SHP77 treated with DMSO at 0.1 percent for 48 hours (cell line): ENCODE measurements at regions not wholly inside any gene's neighbourhood (a gene's known extent, or its start where the extent isn't known, plus 50 kb on each side); places are given as distances from the start of the nearest gene placed in this dataset.
A peak's percentile ranks its signal among the peaks of the same experiment; 100 is the strongest.

Experiments
- DNase-seq: peaks from one replicate; lab custom pipeline; 2025; lab: John Stamatoyannopoulos, UW

- no peak for DNase-seq
Measured at GRCh38 chr1:72649991-72650390, 367.7 kb upstream of the NEGR1 start.

GRCh38 chr1:72649211-72649888, 367.0 kb upstream of the NEGR1 start:
- DNase-seq = no peak

- DNase-seq = no peak
Measured at GRCh38 chr1:72648465-72648864, 366.1 kb upstream of the NEGR1 start.

- DNase-seq = no peak
Measured at GRCh38 chr1:72643142-72643541, 360.8 kb upstream of the NEGR1 start.

GRCh38 chr1:72637593-72637992, 355.3 kb upstream of the NEGR1 start:
- no peak for DNase-seq

GRCh38 chr1:72636631-72637030, 354.3 kb upstream of the NEGR1 start:
- no peak for DNase-seq

- DNase-seq = no peak
Measured at GRCh38 chr1:72635719-72636118, 353.4 kb upstream of the NEGR1 start.

GRCh38 chr1:72634946-72635345, 352.6 kb upstream of the NEGR1 start:
- no peak for DNase-seq

GRCh38 chr1:72631449-72631848, 349.1 kb upstream of the NEGR1 start:
- no peak for DNase-seq

- DNase-seq = peak; percentile 42
Measured at GRCh38 chr1:72623299-72623708, 341.0 kb upstream of the NEGR1 start.

- no peak for DNase-seq
Measured at GRCh38 chr1:72620453-72620852, 338.1 kb upstream of the NEGR1 start.

GRCh38 chr1:72606216-72606810, 324.0 kb upstream of the NEGR1 start:
- DNase-seq = no peak

- DNase-seq = no peak
Measured at GRCh38 chr1:72601035-72601674, 318.8 kb upstream of the NEGR1 start.

- no peak for DNase-seq
Measured at GRCh38 chr1:72586023-72586685, 303.8 kb upstream of the NEGR1 start.

GRCh38 chr1:72579629-72580028, 297.3 kb upstream of the NEGR1 start:
- DNase-seq = no peak

- DNase-seq = no peak
Measured at GRCh38 chr1:72570815-72571214, 288.5 kb upstream of the NEGR1 start.

GRCh38 chr1:72568113-72568512, 285.8 kb upstream of the NEGR1 start:
- DNase-seq = no peak

- no peak for DNase-seq
Measured at GRCh38 chr1:72567521-72567920, 285.2 kb upstream of the NEGR1 start.

- no peak for DNase-seq
Measured at GRCh38 chr1:72564749-72565148, 282.4 kb upstream of the NEGR1 start.

- DNase-seq = no peak
Measured at GRCh38 chr1:72557446-72558049, 275.2 kb upstream of the NEGR1 start.

- DNase-seq = no peak
Measured at GRCh38 chr1:72547412-72547811, 265.1 kb upstream of the NEGR1 start.

- no peak for DNase-seq
Measured at GRCh38 chr1:72540674-72541073, 258.3 kb upstream of the NEGR1 start.

GRCh38 chr1:72535470-72535869, 253.1 kb upstream of the NEGR1 start:
- no peak for DNase-seq
